OCI-LY1 (cell line): ENCODE measurements at regions not wholly inside any gene's neighbourhood (a gene's known extent, or its start where the extent isn't known, plus 50 kb on each side); places are given as distances from the start of the nearest gene placed in this dataset.

ENCODE experiments used
- H2AFZ ChIP-seq: fragments of 200-600 bp; sonication (generic), shearing (Covaris generic); 2 replicates; pipeline ENCODE4 v1.6.0; 2014; ENCODE audit warnings: antibody characterized with exemption, mild to moderate bottlenecking, low read length
- H3F3A ChIP-seq: fragments of 200-600 bp; sonication (generic), shearing (Covaris generic); 2 replicates; pipeline ENCODE4 v1.6.0; 2014; ENCODE audit warnings: mild to moderate bottlenecking, antibody characterized with exemption, low read length, moderate library complexity; ENCODE audit not compliant: insufficient read depth
- H3K27ac ChIP-seq: fragments of 200-600 bp; sonication (generic); 2 replicates; pipeline ENCODE4 v1.5.1; 2014; ENCODE audit warnings: low read length, mixed run types, mild to moderate bottlenecking, low read depth; ENCODE audit not compliant: poor library complexity, severe bottlenecking
- H3K27me3 ChIP-seq: fragments of 200-600 bp; sonication (generic); 2 replicates; pipeline ENCODE4 v1.6.0; 2014; ENCODE audit warnings: antibody characterized with exemption, mild to moderate bottlenecking, low read length, moderate library complexity; ENCODE audit not compliant: insufficient read depth
- H3K36me3 ChIP-seq: fragments of 200-600 bp; sonication (generic); 2 replicates; pipeline ENCODE4 v1.6.1; 2014; ENCODE audit warnings: mild to moderate bottlenecking, antibody characterized with exemption, low read length, moderate library complexity, mixed read lengths; ENCODE audit not compliant: insufficient read depth
- H3K4me1 ChIP-seq: fragments of 200-600 bp; sonication (generic); 2 replicates; pipeline ENCODE4 v1.5.1; 2014; ENCODE audit warnings: mild to moderate bottlenecking, low read length, moderate library complexity; ENCODE audit not compliant: insufficient read depth, severe bottlenecking
- H3K4me2 ChIP-seq: fragments of 200-600 bp; sonication (generic), shearing (Covaris generic); 2 replicates; pipeline ENCODE4 v1.6.1; 2014; ENCODE audit warnings: low read length
- H3K4me3 ChIP-seq: fragments of 200-600 bp; sonication (generic); 2 replicates; pipeline ENCODE4 v1.5.1; 2014; ENCODE audit warnings: low read length, low read depth, mild to moderate bottlenecking, mixed read lengths; ENCODE audit not compliant: poor library complexity, severe bottlenecking
- H3K79me2 ChIP-seq: fragments of 200-600 bp; shearing (Covaris generic); 2 replicates; pipeline ENCODE4 v1.6.1; 2016; ENCODE audit warnings: mixed run types, low read length, mixed read lengths; ENCODE audit not compliant: insufficient read depth
- H3K9ac ChIP-seq: fragments of 200-600 bp; sonication (generic), shearing (Covaris generic); 2 replicates; pipeline ENCODE4 v1.6.1; 2014; ENCODE audit warnings: mild to moderate bottlenecking, low read length, mixed read lengths
- H3K9me2 ChIP-seq: fragments of 200-600 bp; sonication (generic), shearing (Covaris generic); 2 replicates; pipeline ENCODE4 v1.6.1; 2014; ENCODE audit warnings: low read depth, mild to moderate bottlenecking, low read length, mixed read lengths
- H3K9me3 ChIP-seq: fragments of 200-600 bp; shearing (Covaris generic); 2 replicates; pipeline ENCODE4 v1.6.1; 2014; ENCODE audit warnings: low read length, mixed read lengths
- H4K20me1 ChIP-seq: fragments of 200-600 bp; sonication (generic), shearing (Covaris generic); 2 replicates; pipeline ENCODE4 v1.6.0; 2016; ENCODE audit warnings: mild to moderate bottlenecking, low read length; ENCODE audit not compliant: insufficient read depth
- CTCF ChIP-seq: fragments of 200-600 bp; sonication (generic), shearing (Covaris generic); IDR thresholded peaks from 2 replicates; pipeline ENCODE4 v1.5.1; 2017; ENCODE audit warnings: mild to moderate bottlenecking, antibody characterized with exemption, low read length, moderate library complexity, mixed read lengths
- EZH2 ChIP-seq: fragments of 200-600 bp; sonication (generic), shearing (Covaris generic); IDR thresholded peaks from 2 replicates; pipeline ENCODE4 v1.8.0; 2017; ENCODE audit warnings: borderline replicate concordance, mixed run types, mild to moderate bottlenecking, antibody characterized with exemption, low read length, moderate library complexity, mixed read lengths

DNA sequence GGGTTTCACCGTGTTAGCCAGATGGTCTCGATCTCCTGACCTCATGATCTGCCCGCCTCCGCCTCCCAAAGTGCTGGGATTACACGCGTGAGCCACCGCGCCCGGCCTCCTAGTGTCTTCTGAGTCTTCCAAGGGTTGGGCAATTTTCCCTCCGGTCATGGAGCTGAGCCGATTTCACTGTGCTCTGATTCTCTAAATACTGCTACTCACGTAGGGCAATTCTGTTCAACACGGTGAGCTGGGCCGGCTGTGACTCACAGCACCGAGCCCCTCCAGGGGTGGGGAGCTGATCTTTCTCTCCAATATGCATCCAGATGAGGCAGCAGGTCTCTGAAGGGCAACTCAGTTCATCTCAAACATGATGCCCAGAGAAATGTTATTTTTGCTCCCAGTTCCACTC, 71.6 kb upstream of the CD93 start:
- H3K9me3 ChIP-seq, result no peaks in the 10 kb centered on the region
- no peaks in the 10 kb centered on the region for H3K9me2 ChIP-seq
- H2AFZ ChIP-seq, result no peak overlapping the region
- no peaks in the 10 kb centered on the region for H3K79me2 ChIP-seq
- H3F3A ChIP-seq, result no peaks in the 10 kb centered on the region
- no peaks in the 10 kb centered on the region for H3K36me3 ChIP-seq
- H3K27ac ChIP-seq, result no peak overlapping the region
- H3K4me1 ChIP-seq, result no peaks in the 10 kb centered on the region
- no peak overlapping the region for H3K4me3 ChIP-seq
- no peaks in the 10 kb centered on the region for H4K20me1 ChIP-seq
- no peak overlapping the region for H3K4me2 ChIP-seq
- no peaks in the 10 kb centered on the region; the same call in 1 of the 2 replicates for H3K27me3 ChIP-seq
- H3K9ac ChIP-seq, result no peak overlapping the region
- TF ChIP-seq EZH2 (no peak), CTCF (no peak)

DNA sequence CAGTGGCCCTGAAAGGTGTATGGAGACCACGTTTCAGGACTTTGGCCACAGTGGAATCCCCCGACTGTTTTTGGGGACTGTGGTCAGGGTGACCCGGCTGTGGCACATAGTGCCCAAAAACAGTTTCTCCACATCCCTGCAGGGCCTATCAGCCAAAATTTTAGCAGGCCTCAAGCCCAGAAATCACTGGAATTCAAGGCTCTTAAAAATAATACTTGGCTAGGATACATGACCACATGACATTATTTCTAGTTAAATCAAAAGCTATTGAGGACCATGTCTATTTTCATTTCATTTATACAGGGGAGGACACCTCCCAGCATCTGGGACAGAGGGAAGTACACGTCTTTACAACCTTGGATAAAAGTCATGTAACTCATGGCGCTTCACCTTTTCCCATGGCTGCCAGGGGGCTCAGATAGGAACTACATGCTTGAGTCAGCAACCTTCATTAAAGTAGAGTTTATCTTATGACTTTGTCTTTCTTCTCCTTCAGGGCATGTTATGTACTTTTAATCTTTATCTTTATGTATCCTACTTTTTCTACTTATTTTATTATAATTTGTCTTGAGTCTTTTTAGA, 70.8 kb upstream of the CD93 start:
- TF ChIP-seq CTCF (no peak), EZH2 (no peak)
- no peak overlapping the region for H3K27ac ChIP-seq

DNA sequence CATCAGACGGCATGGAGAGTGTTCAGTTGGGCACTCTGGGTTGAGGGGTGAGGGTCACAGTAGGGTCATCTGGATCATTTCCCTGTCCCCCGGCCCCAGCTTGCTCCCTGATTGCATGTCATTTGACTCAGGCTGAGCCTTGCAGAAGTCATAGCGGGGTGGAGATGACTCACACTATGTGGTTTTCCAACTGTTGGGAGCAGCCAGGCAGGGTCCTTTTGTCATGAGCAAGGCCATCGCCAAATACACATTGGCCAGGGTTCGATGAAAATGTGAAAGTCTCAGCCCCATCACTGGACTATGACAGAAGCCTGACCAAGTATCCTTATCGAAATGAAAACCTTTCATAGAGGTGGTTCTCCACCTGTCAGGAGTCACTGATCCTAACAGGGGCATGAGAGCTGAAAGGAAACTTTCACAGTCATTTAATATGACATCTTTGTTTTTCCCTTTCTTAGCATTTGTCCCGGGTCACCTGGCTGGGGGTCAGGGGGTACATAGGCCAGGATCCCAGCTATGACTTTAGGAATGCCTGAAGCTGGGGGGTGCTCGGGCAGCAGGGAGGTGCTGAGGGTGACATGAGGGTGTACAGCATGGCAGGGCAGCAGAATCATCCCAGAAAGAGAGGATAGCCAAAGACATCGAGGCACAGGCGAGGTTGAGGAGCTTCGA, 70.2 kb upstream of the CD93 start:
- Histone ChIP-seq H3F3A (no peaks in the 10 kb centered on the region), H2AFZ (no peak overlapping the region), H3K4me2 (no peak overlapping the region)

More for the DNA sequence above, 70.8 kb upstream of the CD93 start:
- H3K9me2 ChIP-seq, result no peaks in the 10 kb centered on the region
- H4K20me1 ChIP-seq, result no peaks in the 10 kb centered on the region
- H3K79me2 ChIP-seq, result no peaks in the 10 kb centered on the region
- H3K9ac ChIP-seq, result no peak overlapping the region
- H3K4me3 ChIP-seq, result no peak overlapping the region
- no peaks in the 10 kb centered on the region for H3K36me3 ChIP-seq
- H2AFZ ChIP-seq, result no peak overlapping the region
- no peaks in the 10 kb centered on the region for H3F3A ChIP-seq
- no peaks in the 10 kb centered on the region for H3K9me3 ChIP-seq
- no peaks in the 10 kb centered on the region; the same call in 1 of the 2 replicates for H3K27me3 ChIP-seq
- H3K4me1 ChIP-seq, result no peaks in the 10 kb centered on the region
- no peak overlapping the region for H3K4me2 ChIP-seq

More for the DNA sequence above, 70.2 kb upstream of the CD93 start:
- H3K36me3 ChIP-seq, result no peaks in the 10 kb centered on the region
- no peak overlapping the region for H3K27ac ChIP-seq
- no peak overlapping the region for H3K4me3 ChIP-seq
- H3K9ac ChIP-seq, result no peak overlapping the region
- H3K27me3 ChIP-seq, result no peaks in the 10 kb centered on the region; the same call in 1 of the 2 replicates
- H4K20me1 ChIP-seq, result no peaks in the 10 kb centered on the region
- no peaks in the 10 kb centered on the region for H3K9me2 ChIP-seq
- no peaks in the 10 kb centered on the region for H3K79me2 ChIP-seq
- no peaks in the 10 kb centered on the region for H3K9me3 ChIP-seq
- H3K4me1 ChIP-seq, result no peaks in the 10 kb centered on the region
- TF ChIP-seq EZH2 (no peak), CTCF (no peak)
